ENCODE measurements at regions not wholly inside any gene's neighbourhood (a gene's known extent, or its start where the extent isn't known, plus 50 kb on each side); places are given as distances from the start of the nearest gene placed in this dataset.

DNA sequence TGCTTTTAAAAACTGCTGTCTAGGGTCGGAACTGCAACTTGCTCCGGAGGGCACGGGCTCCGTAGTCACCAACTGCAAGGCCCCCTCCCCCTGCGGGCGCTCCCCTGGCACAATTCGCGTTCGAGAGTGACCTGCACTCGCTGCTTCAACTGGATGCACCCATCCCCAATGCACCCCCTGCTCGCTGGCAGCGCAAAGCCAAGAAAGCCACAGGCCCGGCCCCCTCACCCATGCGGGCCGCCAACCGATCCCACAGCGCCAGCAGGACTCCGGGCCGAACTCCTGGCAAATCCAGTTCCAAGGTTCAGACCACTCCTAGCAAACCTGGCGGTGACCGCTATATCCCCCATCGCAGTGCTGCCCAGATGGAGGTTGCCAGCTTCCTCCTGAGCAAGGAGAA lies 64.2 kb upstream of the GAS1 start:
- TF ChIP-seq, protein P1, sequence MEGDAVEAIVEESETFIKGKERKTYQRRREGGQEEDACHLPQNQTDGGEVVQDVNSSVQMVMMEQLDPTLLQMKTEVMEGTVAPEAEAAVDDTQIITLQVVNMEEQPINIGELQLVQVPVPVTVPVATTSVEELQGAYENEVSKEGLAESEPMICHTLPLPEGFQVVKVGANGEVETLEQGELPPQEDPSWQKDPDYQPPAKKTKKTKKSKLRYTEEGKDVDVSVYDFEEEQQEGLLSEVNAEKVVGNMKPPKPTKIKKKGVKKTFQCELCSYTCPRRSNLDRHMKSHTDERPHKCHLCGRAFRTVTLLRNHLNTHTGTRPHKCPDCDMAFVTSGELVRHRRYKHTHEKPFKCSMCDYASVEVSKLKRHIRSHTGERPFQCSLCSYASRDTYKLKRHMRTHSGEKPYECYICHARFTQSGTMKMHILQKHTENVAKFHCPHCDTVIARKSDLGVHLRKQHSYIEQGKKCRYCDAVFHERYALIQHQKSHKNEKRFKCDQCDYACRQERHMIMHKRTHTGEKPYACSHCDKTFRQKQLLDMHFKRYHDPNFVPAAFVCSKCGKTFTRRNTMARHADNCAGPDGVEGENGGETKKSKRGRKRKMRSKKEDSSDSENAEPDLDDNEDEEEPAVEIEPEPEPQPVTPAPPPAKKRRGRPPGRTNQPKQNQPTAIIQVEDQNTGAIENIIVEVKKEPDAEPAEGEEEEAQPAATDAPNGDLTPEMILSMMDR (IDR thresholded peaks at IDR 0.05; ENCODE audit: unreplicated experiment), result no peak
- no TSS peak for BruUV-seq (replicated peaks)
- Mint-ChIP-seq H3K9me3 (ENCODE audit: unreplicated experiment) (no peaks in the 10 kb centered on the region), H3K4me3 (ENCODE audit: unreplicated experiment) (no peak overlapping the region), H3K27ac (ENCODE audit: low read depth, unreplicated experiment) (no peak overlapping the region), H3K4me1 (ENCODE audit: insufficient read depth, unreplicated experiment) (peaks cover 6% of the 10 kb centered on the region), H3K27me3 (ENCODE audit: insufficient read depth, unreplicated experiment) (no peaks in the 10 kb centered on the region), H3K36me3 (ENCODE audit: insufficient read depth, unreplicated experiment) (peaks cover 5% of the 10 kb centered on the region)
- POLR2A ChIA-PET, result no interaction called here
- CTCF ChIA-PET, result no interaction called here
- intact Hi-C loops (cut with micrococcal nuclease), result no loop called here
- DNase-seq (ENCODE audit: unreplicated experiment), result no peak

DNA sequence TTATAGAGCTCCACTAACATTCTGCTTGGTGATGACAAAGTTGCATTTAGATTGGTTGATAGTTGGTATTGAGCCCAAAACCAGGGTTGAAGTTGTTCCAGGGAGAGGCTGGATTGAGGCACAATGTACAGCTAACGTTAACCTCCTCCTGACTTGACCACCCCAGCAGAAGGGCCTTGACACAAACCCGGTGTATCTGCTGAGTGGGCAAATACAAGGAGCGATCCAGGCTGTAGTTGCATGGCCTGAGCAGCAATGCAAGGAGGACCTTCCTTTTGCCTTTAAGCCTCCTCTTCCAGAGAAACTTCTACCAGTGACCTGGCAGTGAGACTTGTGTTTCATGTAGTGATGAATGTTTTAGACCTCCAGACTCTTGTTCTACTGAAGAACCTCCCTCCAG lies 66.2 kb upstream of the GAS1 start:
- Mint-ChIP-seq H3K4me3 (ENCODE audit: unreplicated experiment) (no peak overlapping the region), H3K9me3 (ENCODE audit: unreplicated experiment) (no peaks in the 10 kb centered on the region), H3K27ac (ENCODE audit: low read depth, unreplicated experiment) (no peak overlapping the region), H3K36me3 (ENCODE audit: insufficient read depth, unreplicated experiment) (no peaks in the 10 kb centered on the region), H3K27me3 (ENCODE audit: insufficient read depth, unreplicated experiment) (no peaks in the 10 kb centered on the region), H3K4me1 (ENCODE audit: insufficient read depth, unreplicated experiment) (no peaks in the 10 kb centered on the region)
- intact Hi-C loops (cut with micrococcal nuclease), result no loop called here
- BruUV-seq (replicated peaks), result no TSS peak
- ChIA-PET POLR2A (no interaction called here), CTCF (no interaction called here)
- TF ChIP-seq, protein P1 (IDR thresholded peaks at IDR 0.05; ENCODE audit: unreplicated experiment), result no peak
- no peak for DNase-seq (ENCODE audit: unreplicated experiment)

DNA sequence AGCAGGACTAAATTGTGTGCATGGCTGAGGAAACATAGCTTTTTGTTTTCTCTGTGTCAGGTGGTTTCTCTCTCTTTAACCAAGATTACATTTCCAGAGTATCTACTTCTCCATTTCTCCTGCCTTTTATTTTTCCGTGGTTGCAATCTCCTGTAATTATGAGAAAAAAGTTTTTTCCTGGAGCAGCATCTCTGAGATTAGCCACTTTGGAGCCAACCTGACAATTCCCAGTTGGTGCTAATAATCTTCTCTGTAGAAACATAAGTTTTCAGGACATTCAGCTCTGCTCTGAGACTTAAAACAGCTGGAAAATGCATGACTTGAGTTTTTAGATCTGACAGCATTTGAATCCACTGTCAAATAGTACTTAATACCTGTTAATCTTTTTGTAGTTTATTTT lies 67.1 kb upstream of the GAS1 start:
- Mint-ChIP-seq H3K4me3 (ENCODE audit: unreplicated experiment) (no peak overlapping the region), H3K36me3 (ENCODE audit: insufficient read depth, unreplicated experiment) (no peaks in the 10 kb centered on the region), H3K9me3 (ENCODE audit: unreplicated experiment) (no peaks in the 10 kb centered on the region), H3K4me1 (ENCODE audit: insufficient read depth, unreplicated experiment) (no peaks in the 10 kb centered on the region), H3K27me3 (ENCODE audit: insufficient read depth, unreplicated experiment) (no peaks in the 10 kb centered on the region), H3K27ac (ENCODE audit: low read depth, unreplicated experiment) (no peak overlapping the region)
- TF ChIP-seq, protein P1 (IDR thresholded peaks at IDR 0.05; ENCODE audit: unreplicated experiment), result no peak
- intact Hi-C loops (cut with micrococcal nuclease), result no loop called here
- ChIA-PET CTCF (no interaction called here), POLR2A (no interaction called here)
- no TSS peak for BruUV-seq (replicated peaks)
- no peak for DNase-seq (ENCODE audit: unreplicated experiment)

DNA sequence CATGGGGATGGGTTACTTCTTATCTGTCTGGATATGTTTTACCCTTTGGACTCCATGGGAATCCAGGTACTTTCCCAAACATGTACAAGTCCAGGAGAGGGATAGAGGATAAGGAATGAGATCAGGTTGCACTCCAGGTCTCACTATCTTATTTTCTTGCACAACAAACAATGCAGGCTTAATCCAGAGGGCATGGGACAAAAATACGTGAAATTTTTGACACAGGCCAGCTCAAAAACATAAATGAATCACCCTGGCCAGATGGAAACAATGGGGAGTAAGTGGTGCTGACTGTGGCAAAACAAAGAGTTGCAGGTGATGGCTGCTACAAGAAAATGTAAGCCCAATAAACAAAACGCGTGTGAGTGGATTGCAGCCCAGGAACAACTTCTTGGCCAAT lies 69.4 kb upstream of the GAS1 start:
- Mint-ChIP-seq H3K4me1 (ENCODE audit: insufficient read depth, unreplicated experiment) (no peaks in the 10 kb centered on the region), H3K27me3 (ENCODE audit: insufficient read depth, unreplicated experiment) (no peaks in the 10 kb centered on the region), H3K36me3 (ENCODE audit: insufficient read depth, unreplicated experiment) (peaks cover 6% of the 10 kb centered on the region), H3K9me3 (ENCODE audit: unreplicated experiment) (no peaks in the 10 kb centered on the region), H3K4me3 (ENCODE audit: unreplicated experiment) (no peak overlapping the region), H3K27ac (ENCODE audit: low read depth, unreplicated experiment) (no peak overlapping the region)
- no peak for DNase-seq (ENCODE audit: unreplicated experiment)
- ChIA-PET POLR2A (no interaction called here), CTCF (no interaction called here)
- intact Hi-C loops (cut with micrococcal nuclease), result no loop called here
- BruUV-seq (replicated peaks), result no TSS peak
- TF ChIP-seq, protein P1 (IDR thresholded peaks at IDR 0.05; ENCODE audit: unreplicated experiment), result no peak
